ENCODE measurements at regions not wholly inside any gene's neighbourhood (a gene's known extent, or its start where the extent isn't known, plus 50 kb on each side); places are given as distances from the start of the nearest gene placed in this dataset.

DNA sequence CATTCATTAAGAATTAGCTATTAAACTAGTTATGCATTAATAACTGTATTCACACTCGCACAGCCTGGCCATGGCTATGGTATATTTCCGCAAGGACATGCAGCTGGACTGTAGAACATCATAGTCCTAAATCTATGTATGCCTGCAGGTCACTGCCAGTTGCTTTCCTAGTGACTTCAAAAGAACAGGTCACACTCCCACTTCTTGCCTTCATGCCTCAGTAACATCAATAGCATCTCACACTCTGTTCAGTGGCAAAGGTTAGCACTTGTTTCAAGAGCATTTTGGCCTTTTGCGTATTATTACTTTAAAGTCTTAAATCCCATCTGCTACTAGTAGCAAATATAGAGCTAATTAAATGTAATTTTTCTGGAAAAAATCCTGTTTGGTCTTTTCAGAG lies 131.4 kb upstream of the DCC start:
- Histone ChIP-seq H3K9ac (ENCODE audit: low read depth, low read length) (no peak overlapping the region), H3K4me3 (ENCODE audit: low read depth in 1 of 2, low read length in 2 of 2) (no peak overlapping the region), H3K9me3 (ENCODE audit: insufficient read depth, low read length, severe bottlenecking) (no peaks in the 10 kb centered on the region), H4K20me1 (ENCODE audit: insufficient read depth, low read length) (no peaks in the 10 kb centered on the region), H3K79me2 (ENCODE audit: insufficient read depth, low read length) (no peaks in the 10 kb centered on the region), H3K36me3 (ENCODE audit: insufficient read depth, low read length) (no peaks in the 10 kb centered on the region), H3K4me2 (ENCODE audit: insufficient read depth, low read length) (no peak overlapping the region), H3K4me1 (ENCODE audit: insufficient read depth, low read length) (no peaks in the 10 kb centered on the region), H3K27me3 (ENCODE audit: insufficient read depth, low read length, poor library complexity) (no peaks in the 10 kb centered on the region), H3K27ac (ENCODE audit: low read length) (no peak overlapping the region), H2AFZ (ENCODE audit: low read depth, low read length) (no peak overlapping the region)
- TF ChIP-seq, protein P1, sequence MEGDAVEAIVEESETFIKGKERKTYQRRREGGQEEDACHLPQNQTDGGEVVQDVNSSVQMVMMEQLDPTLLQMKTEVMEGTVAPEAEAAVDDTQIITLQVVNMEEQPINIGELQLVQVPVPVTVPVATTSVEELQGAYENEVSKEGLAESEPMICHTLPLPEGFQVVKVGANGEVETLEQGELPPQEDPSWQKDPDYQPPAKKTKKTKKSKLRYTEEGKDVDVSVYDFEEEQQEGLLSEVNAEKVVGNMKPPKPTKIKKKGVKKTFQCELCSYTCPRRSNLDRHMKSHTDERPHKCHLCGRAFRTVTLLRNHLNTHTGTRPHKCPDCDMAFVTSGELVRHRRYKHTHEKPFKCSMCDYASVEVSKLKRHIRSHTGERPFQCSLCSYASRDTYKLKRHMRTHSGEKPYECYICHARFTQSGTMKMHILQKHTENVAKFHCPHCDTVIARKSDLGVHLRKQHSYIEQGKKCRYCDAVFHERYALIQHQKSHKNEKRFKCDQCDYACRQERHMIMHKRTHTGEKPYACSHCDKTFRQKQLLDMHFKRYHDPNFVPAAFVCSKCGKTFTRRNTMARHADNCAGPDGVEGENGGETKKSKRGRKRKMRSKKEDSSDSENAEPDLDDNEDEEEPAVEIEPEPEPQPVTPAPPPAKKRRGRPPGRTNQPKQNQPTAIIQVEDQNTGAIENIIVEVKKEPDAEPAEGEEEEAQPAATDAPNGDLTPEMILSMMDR (IDR thresholded peaks at IDR 0.05; ENCODE audit: borderline replicate concordance, extremely low read depth, low read length, poor library complexity, severe bottlenecking): no peak
- TF ChIP-seq EZH2 (IDR thresholded peaks at IDR 0.05; ENCODE audit: borderline replicate concordance, low read depth, low read length, severe bottlenecking): no peak
- DNase-seq (no peak), ATAC-seq (ENCODE audit: insufficient read depth, low read depth) (no peak)

DNA sequence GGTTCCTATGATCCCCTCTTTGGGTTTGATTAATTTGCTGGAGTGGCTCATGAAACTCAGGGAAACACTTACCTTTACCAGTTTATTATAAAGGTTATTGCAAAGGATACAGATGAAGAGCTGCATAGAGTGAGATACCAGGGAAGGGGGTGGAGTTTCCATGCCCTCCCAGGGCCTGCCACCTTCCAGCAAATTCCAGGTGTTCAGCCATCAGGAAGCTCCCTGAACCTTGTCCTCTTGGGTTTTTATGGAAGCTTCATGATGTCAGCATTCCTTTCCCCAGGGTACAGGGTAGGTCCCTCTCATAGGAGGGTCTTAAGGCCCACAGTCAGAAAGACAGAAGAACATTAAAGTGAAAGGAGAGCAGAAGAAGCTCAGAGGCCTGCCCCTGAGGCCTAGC lies 123.9 kb upstream of the DCC start:
- DNase-seq (no peak), ATAC-seq (ENCODE audit: insufficient read depth, low read depth) (no peak)
- no peak overlapping the region for H3K4me3 ChIP-seq (ENCODE audit: low read depth in 1 of 2, low read length in 2 of 2)
- H3K9ac ChIP-seq (ENCODE audit: low read depth, low read length): no peak overlapping the region
- H3K27ac ChIP-seq (ENCODE audit: low read length): no peak overlapping the region
- no peak overlapping the region for H3K4me2 ChIP-seq (ENCODE audit: insufficient read depth, low read length)
- TF ChIP-seq EZH2 (IDR thresholded peaks at IDR 0.05; ENCODE audit: borderline replicate concordance, low read depth, low read length, severe bottlenecking): no peak
- TF ChIP-seq, protein P1 (IDR thresholded peaks at IDR 0.05; ENCODE audit: borderline replicate concordance, extremely low read depth, low read length, poor library complexity, severe bottlenecking): no peak
- no peaks in the 10 kb centered on the region for H3K27me3 ChIP-seq (ENCODE audit: insufficient read depth, low read length, poor library complexity)
- H4K20me1 ChIP-seq (ENCODE audit: insufficient read depth, low read length): no peaks in the 10 kb centered on the region
- no peaks in the 10 kb centered on the region for H3K36me3 ChIP-seq (ENCODE audit: insufficient read depth, low read length)
- no peaks in the 10 kb centered on the region for H3K4me1 ChIP-seq (ENCODE audit: insufficient read depth, low read length)
- no peaks in the 10 kb centered on the region for H3K9me3 ChIP-seq (ENCODE audit: insufficient read depth, low read length, severe bottlenecking)
- H2AFZ ChIP-seq (ENCODE audit: low read depth, low read length): no peak overlapping the region
- no peaks in the 10 kb centered on the region for H3K79me2 ChIP-seq (ENCODE audit: insufficient read depth, low read length)

DNA sequence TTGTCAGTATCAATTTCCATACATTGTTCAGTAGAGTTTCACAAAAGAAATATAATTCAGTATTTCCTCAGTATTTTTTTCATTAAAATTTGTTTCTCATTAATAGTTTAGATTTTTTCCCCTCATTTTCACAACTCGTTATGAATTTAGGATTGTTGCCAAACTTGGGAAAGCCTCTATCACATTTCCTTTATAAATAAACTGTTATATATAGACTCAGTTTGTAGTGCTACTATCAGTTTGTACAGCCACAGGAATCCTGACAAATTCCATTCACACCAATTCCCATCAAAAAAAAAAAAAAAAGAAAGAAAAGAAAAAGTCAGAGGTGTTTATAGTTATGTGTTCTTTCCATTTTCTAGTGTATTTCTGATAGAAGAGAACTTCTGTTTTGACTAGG lies 123.3 kb upstream of the DCC start:
- Histone ChIP-seq H3K4me2 (ENCODE audit: insufficient read depth, low read length) (no peak overlapping the region), H3K4me1 (ENCODE audit: insufficient read depth, low read length) (no peaks in the 10 kb centered on the region), H3K9me3 (ENCODE audit: insufficient read depth, low read length, severe bottlenecking) (no peaks in the 10 kb centered on the region), H3K36me3 (ENCODE audit: insufficient read depth, low read length) (no peaks in the 10 kb centered on the region), H2AFZ (ENCODE audit: low read depth, low read length) (no peak overlapping the region), H3K79me2 (ENCODE audit: insufficient read depth, low read length) (no peaks in the 10 kb centered on the region), H3K4me3 (ENCODE audit: low read depth in 1 of 2, low read length in 2 of 2) (no peak overlapping the region), H3K9ac (ENCODE audit: low read depth, low read length) (no peak overlapping the region), H4K20me1 (ENCODE audit: insufficient read depth, low read length) (no peaks in the 10 kb centered on the region), H3K27me3 (ENCODE audit: insufficient read depth, low read length, poor library complexity) (no peaks in the 10 kb centered on the region), H3K27ac (ENCODE audit: low read length) (no peak overlapping the region)
- DNase-seq (no peak), ATAC-seq (ENCODE audit: insufficient read depth, low read depth) (no peak)
- TF ChIP-seq EZH2 (IDR thresholded peaks at IDR 0.05; ENCODE audit: borderline replicate concordance, low read depth, low read length, severe bottlenecking): no peak
- TF ChIP-seq, protein P1 (IDR thresholded peaks at IDR 0.05; ENCODE audit: borderline replicate concordance, extremely low read depth, low read length, poor library complexity, severe bottlenecking): no peak

DNA sequence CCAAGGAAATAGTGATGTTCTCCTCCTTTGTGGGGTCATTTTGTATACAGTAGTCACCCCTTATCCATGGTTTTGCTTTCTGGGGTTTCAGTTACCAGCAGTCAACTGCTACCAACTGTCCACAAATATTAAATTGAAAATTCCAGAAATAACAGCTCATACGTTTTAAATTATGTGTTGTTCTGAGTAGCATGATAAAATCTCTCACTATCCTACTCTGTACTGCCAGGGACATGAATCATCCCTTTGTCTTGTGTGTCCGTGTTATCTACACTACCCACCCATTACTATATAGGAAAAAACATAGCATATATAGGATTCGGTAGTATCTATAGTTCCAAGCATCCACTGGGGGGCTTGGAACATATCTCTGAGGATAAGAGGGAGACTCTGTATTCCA lies 120.9 kb upstream of the DCC start:
- Histone ChIP-seq H3K27me3 (ENCODE audit: insufficient read depth, low read length, poor library complexity) (no peaks in the 10 kb centered on the region), H3K4me1 (ENCODE audit: insufficient read depth, low read length) (no peaks in the 10 kb centered on the region), H3K27ac (ENCODE audit: low read length) (no peak overlapping the region), H4K20me1 (ENCODE audit: insufficient read depth, low read length) (no peaks in the 10 kb centered on the region), H3K9ac (ENCODE audit: low read depth, low read length) (no peak overlapping the region), H3K79me2 (ENCODE audit: insufficient read depth, low read length) (no peaks in the 10 kb centered on the region), H2AFZ (ENCODE audit: low read depth, low read length) (no peak overlapping the region), H3K4me2 (ENCODE audit: insufficient read depth, low read length) (no peak overlapping the region), H3K9me3 (ENCODE audit: insufficient read depth, low read length, severe bottlenecking) (no peaks in the 10 kb centered on the region), H3K36me3 (ENCODE audit: insufficient read depth, low read length) (no peaks in the 10 kb centered on the region), H3K4me3 (ENCODE audit: low read depth in 1 of 2, low read length in 2 of 2) (no peak overlapping the region)
- TF ChIP-seq, protein P1 (IDR thresholded peaks at IDR 0.05; ENCODE audit: borderline replicate concordance, extremely low read depth, low read length, poor library complexity, severe bottlenecking): no peak
- no peak for TF ChIP-seq EZH2 (IDR thresholded peaks at IDR 0.05; ENCODE audit: borderline replicate concordance, low read depth, low read length, severe bottlenecking)
- no peak for DNase-seq
- ATAC-seq (ENCODE audit: insufficient read depth, low read depth): no peak
